PC-3 (cell line): ENCODE measurements at regions not wholly inside any gene's neighbourhood (a gene's known extent, or its start where the extent isn't known, plus 50 kb on each side); places are given as distances from the start of the nearest gene placed in this dataset.

Experiments
- ATAC-seq: fragments of 200-7000 bp; cut with Tn5 transposase; 2 replicates; pipeline ENCODE4 v1.9.1; 2020; ENCODE audit warnings: mild to moderate bottlenecking, moderate library complexity
- BruUV-seq: library from RNA; stranded (reverse); fragments of 400-500 nt; replicated peaks from 2 replicates; lab custom pipeline; 2021; lab: Mats Ljungman, UMichigan
- CTCF ChIA-PET: fragments of 300-600 bp; sonication (Branson Sonifier 250); formaldehyde crosslinking; loops from one replicate; lab custom pipeline; 2022; ENCODE audit warnings: antibody characterized with exemption; lab: Charles Lee
- POLR2A ChIA-PET: fragments of 300-600 bp; sonication (Branson Sonifier 250); formaldehyde crosslinking; loops from one replicate; lab custom pipeline; 2022; ENCODE audit warnings: antibody characterized with exemption; ENCODE audit not compliant: unreplicated experiment; lab: Charles Lee
- DNase-seq: peaks from one replicate; pipeline ENCODE4 v3.0.0-alpha.2; 2015
- H2AFZ ChIP-seq: fragments of 300-600 bp; sonication (generic); 2 replicates; pipeline ENCODE4 v1.6.0; 2016; ENCODE audit warnings: antibody characterized with exemption, low read length
- H3F3A ChIP-seq: fragments of 300-600 bp; sonication (generic); one replicate; pipeline ENCODE4 v1.6.0; 2017; ENCODE audit warnings: antibody characterized with exemption, low read length, control low read depth, mild to moderate bottlenecking; ENCODE audit not compliant: unreplicated experiment
- H3K27ac ChIP-seq: fragments of 300-600 bp; sonication (generic); 2 replicates; pipeline ENCODE4 v1.5.1; 2016; ENCODE audit warnings: mild to moderate bottlenecking, low read length
- H3K27me3 ChIP-seq: fragments of 300-600 bp; sonication (generic); 2 replicates; pipeline ENCODE4 v1.6.1; 2016; ENCODE audit warnings: low read length, mixed read lengths
- H3K36me3 ChIP-seq: fragments of 300-600 bp; sonication (generic); 2 replicates; pipeline ENCODE4 v1.6.1; 2016; ENCODE audit warnings: low read depth, mixed run types, low read length, mixed read lengths
- H3K4me1 ChIP-seq: fragments of 300-600 bp; sonication (generic); 2 replicates; pipeline ENCODE4 v1.5.1; 2016; ENCODE audit warnings: low read length; ENCODE audit not compliant: insufficient read depth
- H3K4me2 ChIP-seq: fragments of 300-600 bp; sonication (generic); 2 replicates; pipeline ENCODE4 v1.6.0; 2016; ENCODE audit warnings: low read length
- H3K4me3 ChIP-seq: fragments of 300-600 bp; sonication (generic); 2 replicates; pipeline ENCODE4 v1.5.1; 2016; ENCODE audit warnings: mild to moderate bottlenecking, low read length, mixed read lengths
- H3K79me2 ChIP-seq: fragments of 300-600 bp; sonication (generic); 2 replicates; pipeline ENCODE4 v1.6.1; 2017; ENCODE audit warnings: low read length, mixed read lengths
- H3K9ac ChIP-seq: fragments of 300-600 bp; sonication (generic); 2 replicates; pipeline ENCODE4 v1.6.0; 2016; ENCODE audit warnings: mild to moderate bottlenecking, low read length
- H3K9me2 ChIP-seq: fragments of 300-600 bp; sonication (generic); replicated peaks from 2 replicates; pipeline ENCODE4 v1.6.1; 2016; ENCODE audit warnings: mixed run types, low read length, mixed read lengths
- H3K9me3 ChIP-seq: fragments of 300-600 bp; sonication (generic); 2 replicates; pipeline ENCODE4 v1.6.1; 2016; ENCODE audit warnings: low read length, mixed read lengths
- H4K20me1 ChIP-seq: fragments of 300-600 bp; sonication (generic); 2 replicates; pipeline ENCODE4 v1.6.1; 2016; ENCODE audit warnings: low read length, mixed read lengths
- EZH2 ChIP-seq: fragments of 300-600 bp; sonication (generic); IDR thresholded peaks from one replicate; pipeline ENCODE4 v1.6.1; 2017; ENCODE audit warnings: antibody characterized with exemption, mild to moderate bottlenecking, low read length; ENCODE audit not compliant: unreplicated experiment
- EZH2phosphoT487 ChIP-seq: fragments of 300-600 bp; sonication (generic); IDR thresholded peaks from 2 replicates; pipeline ENCODE4 v1.6.1; 2018; ENCODE audit warnings: mild to moderate bottlenecking, antibody characterized with exemption, low read length, borderline replicate concordance
- intact Hi-C: fragments of 100-400 bp; cut with micrococcal nuclease; formaldehyde crosslinking; loops from 2 replicates; pipeline ENCODE4 v1.9.0; 2023
- TF ChIP-seq, protein P1 (sequence below): fragments of 300-600 bp; sonication (generic); conservative IDR thresholded peaks from 2 replicates; pipeline ENCODE4 v1.5.1; 2017; ENCODE audit warnings: antibody characterized with exemption, low read depth, mild to moderate bottlenecking, low read length

- intact Hi-C loops = loop anchor here (5.0 to 10.0 kb wide), 3 partner anchors 244 to 598 kb away; no protein-coding TSS in a partner anchor
- Histone ChIP-seq H4K20me1 (peaks cover 18% of the 10 kb centered on the region), H3K27me3 (no peaks in the 10 kb centered on the region), H3K27ac (peak overlapping the region; percentile 90), H3K9me2 (no peaks in the 10 kb centered on the region), H3K9me3 (no peaks in the 10 kb centered on the region), H3K79me2 (peaks cover 31% of the 10 kb centered on the region), H3F3A (no peaks in the 10 kb centered on the region), H3K9ac (peak overlapping the region; percentile 84), H2AFZ (peak overlapping the region; percentile 78), H3K4me3 (peak overlapping the region; percentile 76), H3K4me2 (peak overlapping the region; percentile 96), H3K36me3 (peaks cover 4% of the 10 kb centered on the region; the same call in 1 of the 2 replicates), H3K4me1 (peaks cover 43% of the 10 kb centered on the region)
- DNase-seq (peak; percentile 78), ATAC-seq (peak; percentile 5)
- BruUV-seq = TSS peak; percentile 62
- TF ChIP-seq, protein P1, sequence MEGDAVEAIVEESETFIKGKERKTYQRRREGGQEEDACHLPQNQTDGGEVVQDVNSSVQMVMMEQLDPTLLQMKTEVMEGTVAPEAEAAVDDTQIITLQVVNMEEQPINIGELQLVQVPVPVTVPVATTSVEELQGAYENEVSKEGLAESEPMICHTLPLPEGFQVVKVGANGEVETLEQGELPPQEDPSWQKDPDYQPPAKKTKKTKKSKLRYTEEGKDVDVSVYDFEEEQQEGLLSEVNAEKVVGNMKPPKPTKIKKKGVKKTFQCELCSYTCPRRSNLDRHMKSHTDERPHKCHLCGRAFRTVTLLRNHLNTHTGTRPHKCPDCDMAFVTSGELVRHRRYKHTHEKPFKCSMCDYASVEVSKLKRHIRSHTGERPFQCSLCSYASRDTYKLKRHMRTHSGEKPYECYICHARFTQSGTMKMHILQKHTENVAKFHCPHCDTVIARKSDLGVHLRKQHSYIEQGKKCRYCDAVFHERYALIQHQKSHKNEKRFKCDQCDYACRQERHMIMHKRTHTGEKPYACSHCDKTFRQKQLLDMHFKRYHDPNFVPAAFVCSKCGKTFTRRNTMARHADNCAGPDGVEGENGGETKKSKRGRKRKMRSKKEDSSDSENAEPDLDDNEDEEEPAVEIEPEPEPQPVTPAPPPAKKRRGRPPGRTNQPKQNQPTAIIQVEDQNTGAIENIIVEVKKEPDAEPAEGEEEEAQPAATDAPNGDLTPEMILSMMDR = no peak
- ChIA-PET POLR2A (interaction anchor here (0.5 to 1.2 kb wide), 6 partner anchors 13 to 128 kb away, joined by 3 to 9 read pairs (median 4); no protein-coding TSS in a partner anchor), CTCF (interaction anchor here (0.6 to 1.4 kb wide), 3 partner anchors 41 to 65 kb away, joined by 3 to 9 read pairs (median 5); no protein-coding TSS in a partner anchor)
Measured at GRCh38 chr3:159763011-159763601, 225.5 kb upstream of the IL12A start.

DNA sequence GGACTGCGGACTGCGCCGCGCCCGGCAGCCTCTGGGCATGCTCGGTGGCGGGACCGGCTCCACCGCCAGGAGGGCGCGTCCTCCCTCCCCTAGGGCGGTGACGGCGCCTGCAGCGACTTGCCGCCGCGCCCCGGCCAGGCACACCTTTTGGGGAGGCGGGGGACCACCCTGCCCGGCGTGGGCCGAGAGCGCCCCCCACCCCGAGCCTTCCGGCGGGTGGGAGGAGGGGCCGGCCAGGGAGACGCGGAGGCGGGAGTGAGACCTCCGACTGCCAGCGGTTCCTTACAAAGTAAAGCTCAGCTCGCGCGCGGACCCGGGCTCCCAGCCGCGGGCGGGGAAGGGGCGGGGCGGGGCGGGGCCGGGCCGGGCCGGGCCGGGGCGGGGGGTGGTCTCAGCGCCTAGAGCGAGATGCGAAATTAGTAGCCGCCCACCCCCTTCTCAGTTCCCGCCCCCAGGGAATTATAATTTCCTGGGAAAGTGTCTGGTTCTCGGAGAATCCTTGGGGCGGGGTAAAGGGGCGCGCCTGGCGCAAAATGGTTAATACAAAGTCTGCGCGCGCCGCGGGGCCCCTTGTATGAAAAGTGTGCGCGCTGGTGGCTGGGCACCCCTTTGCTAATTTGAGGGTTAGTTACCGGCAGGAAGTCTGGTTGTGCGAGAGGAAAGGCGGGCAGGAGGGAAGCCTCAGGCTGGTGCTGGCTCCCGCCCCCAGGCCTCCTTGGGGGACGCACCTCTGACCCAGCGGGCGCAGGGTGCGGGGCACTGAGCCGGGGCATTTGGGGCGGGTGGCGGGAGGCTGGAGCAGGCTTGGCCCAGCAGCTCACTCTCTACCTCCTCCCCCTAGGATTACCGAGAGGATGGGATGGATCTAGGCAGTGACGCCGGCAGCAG lies 224.8 kb upstream of the IL12A start:
- Histone ChIP-seq H3F3A (no peaks in the 10 kb centered on the region), H3K27me3 (no peaks in the 10 kb centered on the region), H3K9me2 (no peaks in the 10 kb centered on the region), H3K9me3 (no peaks in the 10 kb centered on the region), H3K4me1 (peaks cover 43% of the 10 kb centered on the region), H3K4me3 (peak overlapping the region; percentile 76), H3K27ac (peak overlapping the region; percentile 90), H4K20me1 (peaks cover 18% of the 10 kb centered on the region), H3K36me3 (peaks cover 4% of the 10 kb centered on the region; the same call in 1 of the 2 replicates), H3K4me2 (peak overlapping the region; percentile 96), H3K79me2 (peaks cover 39% of the 10 kb centered on the region), H3K9ac (peak overlapping the region; percentile 84), H2AFZ (peak overlapping the region; percentile 78)
- intact Hi-C loops = loop anchor here (2.0 to 10.0 kb wide), 5 partner anchors 51 to 599 kb away; no protein-coding TSS in a partner anchor
- no TSS peak for BruUV-seq
- peak; percentile 43 for ATAC-seq
- TF ChIP-seq EZH2phosphoT487 (peak; percentile 58; the same call in 1 of the 2 replicates), EZH2 (no peak)
- ChIA-PET POLR2A (interaction anchor here (0.5 to 1.2 kb wide), 8 partner anchors 22 to 1476 kb away, joined by 3 to 12 read pairs (median 3); no protein-coding TSS in a partner anchor), CTCF (interaction anchor here (0.6 to 1.4 kb wide), 3 partner anchors 41 to 64 kb away, joined by 3 to 9 read pairs (median 5); no protein-coding TSS in a partner anchor)
- peak; percentile 91 for DNase-seq

- Histone ChIP-seq H2AFZ (peak overlapping the region; percentile 66), H3K36me3 (peaks cover 4% of the 10 kb centered on the region; the same call in 1 of the 2 replicates), H3K27ac (peak overlapping the region; percentile 81), H3K9me2 (no peaks in the 10 kb centered on the region), H3K4me1 (peaks cover 43% of the 10 kb centered on the region), H3K4me3 (peak overlapping the region; percentile 75), H3F3A (no peaks in the 10 kb centered on the region), H4K20me1 (peaks cover 18% of the 10 kb centered on the region), H3K27me3 (no peaks in the 10 kb centered on the region), H3K9ac (peak overlapping the region; percentile 84), H3K79me2 (peaks cover 41% of the 10 kb centered on the region), H3K9me3 (no peaks in the 10 kb centered on the region), H3K4me2 (peak overlapping the region; percentile 83)
- intact Hi-C loops = loop anchor here (1.0 to 10.0 kb wide), 9 partner anchors 21 to 600 kb away; no protein-coding TSS in a partner anchor
- TF ChIP-seq EZH2 (no peak), EZH2phosphoT487 (no peak)
- TF ChIP-seq, protein P1 = no peak
- POLR2A ChIA-PET = interaction anchor here (0.9 to 1.2 kb wide), 5 partner anchors 22 to 129 kb away, joined by 3 to 22 read pairs (median 4); no protein-coding TSS in a partner anchor
- no TSS peak for BruUV-seq
- CTCF ChIA-PET = interaction anchor here (0.6 to 1.4 kb wide), 3 partner anchors 21 to 49 kb away, joined by 3 to 9 read pairs (median 5); no protein-coding TSS in a partner anchor
- no peak for DNase-seq
- no peak for ATAC-seq
Measured at GRCh38 chr3:159764490-159765029, 224.1 kb upstream of the IL12A start.
